ENCODE measurements at regions not wholly inside any gene's neighbourhood (a gene's known extent, or its start where the extent isn't known, plus 50 kb on each side); places are given as distances from the start of the nearest gene placed in this dataset.
"Not testable (repeated sequence)": the region's sequence is repeated elsewhere in the genome, so short reads cannot be mapped to it uniquely, and the experiment has no call there.

- DNase-seq (ENCODE audit: low spot score): no peak
These were observed 339.8 kb upstream of the FRG1 start for GRCh38 chr4:189600718-189601435.

- not testable (repeated sequence) for DNase-seq (ENCODE audit: low spot score)
These were observed 337.8 kb upstream of the FRG1 start for GRCh38 chr4:189602827-189603226.

GRCh38 chr4:189610571-189610970 is 330.1 kb upstream of the FRG1 start:
- DNase-seq (ENCODE audit: low spot score): not testable (repeated sequence)

- DNase-seq (ENCODE audit: low spot score): no peak
These were observed 327.5 kb upstream of the FRG1 start for GRCh38 chr4:189613207-189613606.

- no peak for DNase-seq (ENCODE audit: low spot score)
These were observed 325.4 kb upstream of the FRG1 start for GRCh38 chr4:189615217-189615663.

GRCh38 chr4:189617741-189618140 is 322.9 kb upstream of the FRG1 start:
- DNase-seq (ENCODE audit: low spot score): not testable (repeated sequence)

GRCh38 chr4:189619441-189620250 is 321.0 kb upstream of the FRG1 start:
- DNase-seq (ENCODE audit: low spot score): not testable (repeated sequence)

- DNase-seq (ENCODE audit: low spot score): not testable (repeated sequence)
These were observed 318.1 kb upstream of the FRG1 start for GRCh38 chr4:189622574-189622973.

- not testable (repeated sequence) for DNase-seq (ENCODE audit: low spot score)
These were observed 313.6 kb upstream of the FRG1 start for GRCh38 chr4:189627041-189627440.

GRCh38 chr4:189629733-189630132 is 310.9 kb upstream of the FRG1 start:
- DNase-seq (ENCODE audit: low spot score): not testable (repeated sequence)

- not testable (repeated sequence) for DNase-seq (ENCODE audit: low spot score)
These were observed 309.6 kb upstream of the FRG1 start for GRCh38 chr4:189630913-189631567.

GRCh38 chr4:189631568-189631916 is 309.1 kb upstream of the FRG1 start:
- DNase-seq (ENCODE audit: low spot score): not testable (repeated sequence)

GRCh38 chr4:189650436-189650835 is 290.2 kb upstream of the FRG1 start:
- DNase-seq (ENCODE audit: low spot score): not testable (repeated sequence)

GRCh38 chr4:189653130-189653653 is 287.5 kb upstream of the FRG1 start:
- not testable (repeated sequence) for DNase-seq (ENCODE audit: low spot score)

- DNase-seq (ENCODE audit: low spot score): not testable (repeated sequence)
These were observed 286.7 kb upstream of the FRG1 start for GRCh38 chr4:189653983-189654382.

GRCh38 chr4:189654396-189654795 is 286.3 kb upstream of the FRG1 start:
- not testable (repeated sequence) for DNase-seq (ENCODE audit: low spot score)

GRCh38 chr4:189655817-189656216 is 284.9 kb upstream of the FRG1 start:
- DNase-seq (ENCODE audit: low spot score): not testable (repeated sequence)

GRCh38 chr4:189656641-189657040 is 284.0 kb upstream of the FRG1 start:
- DNase-seq (ENCODE audit: low spot score): no peak

GRCh38 chr4:189658259-189658658 is 282.4 kb upstream of the FRG1 start:
- DNase-seq (ENCODE audit: low spot score): not testable (repeated sequence)

- not testable (repeated sequence) for DNase-seq (ENCODE audit: low spot score)
These were observed 281.8 kb upstream of the FRG1 start for GRCh38 chr4:189658831-189659230.

GRCh38 chr4:189659287-189659686 is 281.4 kb upstream of the FRG1 start:
- no peak for DNase-seq (ENCODE audit: low spot score)

- DNase-seq (ENCODE audit: low spot score): no peak
These were observed 279.8 kb upstream of the FRG1 start for GRCh38 chr4:189660722-189661360.

Data from Ammon's horn (tissue), 1 donor.